RCC 7860 (cell line): ENCODE measurements at regions not wholly inside any gene's neighbourhood (a gene's known extent, or its start where the extent isn't known, plus 50 kb on each side); places are given as distances from the start of the nearest gene placed in this dataset.
"Not testable (repeated sequence)": the region's sequence is repeated elsewhere in the genome, so short reads cannot be mapped to it uniquely, and the experiment has no call there.

ENCODE experiments used
- DNase-seq: peaks from one replicate; pipeline ENCODE4 v3.0.0-alpha.2; 2015; ENCODE audit warnings: low spot score
- FAIRE-seq: peaks from 2 replicates; lab custom pipeline; 2012; peaks lifted over from hg19 to GRCh38; lab: Jason Lieb, UNC

- DNase-seq, FAIRE-seq: not testable (repeated sequence)
Measured at GRCh38 chr2:138426116-138426515, 75.5 kb upstream of the SPOPL start.

- no peak for DNase-seq
- FAIRE-seq = no peak
Measured at GRCh38 chr2:138428710-138429440, 72.7 kb upstream of the SPOPL start.

GRCh38 chr2:138430181-138430580 is 71.4 kb upstream of the SPOPL start:
- DNase-seq (no peak), FAIRE-seq (no peak)

GRCh38 chr2:138432971-138433370 is 68.6 kb upstream of the SPOPL start:
- FAIRE-seq = no peak

GRCh38 chr2:138433995-138434951 is 67.3 kb upstream of the SPOPL start:
- no peak for DNase-seq
- FAIRE-seq = no peak

More at GRCh38 chr2:138432971-138433370, 68.6 kb upstream of the SPOPL start:
- no peak for DNase-seq

GRCh38 chr2:138435701-138436100 is 65.9 kb upstream of the SPOPL start:
- FAIRE-seq = no peak
- no peak for DNase-seq

- no peak for DNase-seq
- FAIRE-seq = no peak
Measured at GRCh38 chr2:138439733-138440132, 61.8 kb upstream of the SPOPL start.

GRCh38 chr2:138440759-138441158 is 60.8 kb upstream of the SPOPL start:
- no peak for DNase-seq
- no peak for FAIRE-seq

- FAIRE-seq = no peak
Measured at GRCh38 chr2:138441916-138442315, 59.7 kb upstream of the SPOPL start.

GRCh38 chr2:138444411-138444810 is 57.2 kb upstream of the SPOPL start:
- FAIRE-seq (no peak), DNase-seq (no peak)

More at GRCh38 chr2:138441916-138442315, 59.7 kb upstream of the SPOPL start:
- DNase-seq = no peak

GRCh38 chr2:138445227-138445626 is 56.3 kb upstream of the SPOPL start:
- DNase-seq (no peak), FAIRE-seq (no peak)

GRCh38 chr2:138446043-138446442 is 55.5 kb upstream of the SPOPL start:
- no peak for FAIRE-seq
- no peak for DNase-seq

GRCh38 chr2:138447889-138448570 is 53.5 kb upstream of the SPOPL start:
- DNase-seq (no peak), FAIRE-seq (no peak)
